Mucosa of rectum (tissue), 2 donors: ENCODE measurements at regions not wholly inside any gene's neighbourhood (a gene's known extent, or its start where the extent isn't known, plus 50 kb on each side); places are given as distances from the start of the nearest gene placed in this dataset.
"Not testable (repeated sequence)": the region's sequence is repeated elsewhere in the genome, so short reads cannot be mapped to it uniquely, and the experiment has no call there.

Experiments
- H3K27ac ChIP-seq, 2 donors: one replicate each; pipeline ENCODE4 v1.7.0; 2013; ENCODE audit warnings: inconsistent platforms in 2 of 2, low read depth in 2 of 2, low read length in 2 of 2
- H3K27me3 ChIP-seq, 2 donors: one replicate each; pipeline ENCODE4 v1.7.0; 2013; ENCODE audit warnings: low read length in 2 of 2; ENCODE audit not compliant: control insufficient read depth in 2 of 2, insufficient read depth in 2 of 2
- H3K36me3 ChIP-seq, 2 donors: one replicate each; pipeline ENCODE4 v1.7.0; 2013; ENCODE audit warnings: low read length in 2 of 2; ENCODE audit not compliant: control insufficient read depth in 2 of 2, insufficient read depth in 2 of 2
- H3K4me1 ChIP-seq, 2 donors: one replicate each; pipeline ENCODE4 v1.7.0; 2013; ENCODE audit warnings: low read length in 2 of 2, mild to moderate bottlenecking in 1 of 2; ENCODE audit not compliant: control insufficient read depth in 2 of 2, insufficient read depth in 2 of 2
- H3K4me3 ChIP-seq, 2 donors: one replicate each; pipeline ENCODE4 v1.7.0; 2013; ENCODE audit warnings: low read length in 2 of 2
- H3K9ac ChIP-seq, 2 donors: one replicate each; pipeline ENCODE4 v1.7.0; 2013; ENCODE audit warnings: low read length in 2 of 2, low read depth in 1 of 2, mild to moderate bottlenecking in 1 of 2
- H3K9me3 ChIP-seq, 2 donors: one replicate each; pipeline ENCODE4 v1.7.0; 2013; ENCODE audit warnings: low read length in 2 of 2; ENCODE audit not compliant: control insufficient read depth in 2 of 2
- donor health status: healthy.
- donor health status: Normal muscosa, but diverticular disease.

- H3K27ac ChIP-seq, result no peak overlapping the region
- H3K9me3 ChIP-seq, result no peaks in the 10 kb centered on the region
- no peaks in the 10 kb centered on the region for H3K27me3 ChIP-seq
- H3K4me3 ChIP-seq, result no peak overlapping the region
- H3K9ac ChIP-seq, result no peak overlapping the region
- H3K36me3 ChIP-seq, result no peaks in the 10 kb centered on the region
- peaks cover 0 to 4% of the 10 kb centered on the region in 2 donors for H3K4me1 ChIP-seq
Observed at GRCh38 chr7:81143856-81144255, 225.0 kb upstream of the SEMA3C start.

DNA sequence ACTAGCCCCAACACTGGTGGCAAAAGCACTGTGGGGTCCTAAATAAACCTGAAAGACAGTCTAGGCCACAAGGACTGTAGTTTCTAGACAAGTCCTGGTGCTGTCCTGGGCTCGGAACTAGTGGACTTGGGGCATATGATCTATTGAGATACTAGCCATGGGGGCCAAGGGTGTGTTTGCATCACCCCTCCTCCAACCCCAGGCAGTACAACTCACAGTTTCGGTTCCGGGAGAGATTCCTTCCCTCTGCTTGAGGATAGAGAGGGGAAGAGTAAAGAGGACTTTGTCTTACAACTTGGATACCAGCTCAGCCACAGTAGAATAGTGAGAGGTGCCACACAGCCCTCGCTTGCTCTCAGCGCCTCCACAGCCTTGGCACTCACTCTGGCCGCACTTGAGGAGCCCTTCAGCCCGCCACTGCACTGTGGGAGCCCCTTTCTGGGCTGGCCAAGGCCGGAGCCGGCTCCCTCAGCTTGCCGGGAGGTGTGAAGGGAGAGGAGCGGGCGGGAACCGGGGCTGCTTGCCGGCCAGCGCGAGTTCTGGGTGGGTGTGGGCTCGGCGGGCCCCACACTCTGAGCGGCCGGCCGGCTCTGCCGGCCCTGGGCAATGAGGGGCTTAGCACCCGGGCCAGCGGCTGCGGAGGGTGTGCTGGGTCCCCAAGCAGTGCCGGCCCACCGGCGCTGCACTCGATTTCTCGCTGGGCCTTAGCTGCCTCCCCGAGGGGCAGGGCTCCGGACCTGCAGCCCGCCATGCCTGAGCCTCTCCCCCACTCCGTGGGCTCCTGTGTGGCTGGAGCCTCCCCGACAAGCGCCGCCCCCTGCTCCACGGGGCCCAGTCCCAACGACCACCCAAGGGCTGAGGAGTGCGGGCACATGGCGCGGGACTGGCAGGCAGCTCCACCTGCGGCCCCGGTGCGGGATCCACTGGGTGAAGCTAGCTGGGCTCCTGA is 222.7 kb upstream of the SEMA3C start:
- not testable (repeated sequence) for H3K4me3 ChIP-seq, H3K4me1 ChIP-seq, H3K9me3 ChIP-seq, H3K27me3 ChIP-seq, H3K9ac ChIP-seq, H3K36me3 ChIP-seq
- H3K27ac ChIP-seq, result peak overlapping the region; percentile 29 to 31

GRCh38 chr7:81140775-81141174 is 221.9 kb upstream of the SEMA3C start:
- no peak overlapping the region for H3K4me3 ChIP-seq

DNA sequence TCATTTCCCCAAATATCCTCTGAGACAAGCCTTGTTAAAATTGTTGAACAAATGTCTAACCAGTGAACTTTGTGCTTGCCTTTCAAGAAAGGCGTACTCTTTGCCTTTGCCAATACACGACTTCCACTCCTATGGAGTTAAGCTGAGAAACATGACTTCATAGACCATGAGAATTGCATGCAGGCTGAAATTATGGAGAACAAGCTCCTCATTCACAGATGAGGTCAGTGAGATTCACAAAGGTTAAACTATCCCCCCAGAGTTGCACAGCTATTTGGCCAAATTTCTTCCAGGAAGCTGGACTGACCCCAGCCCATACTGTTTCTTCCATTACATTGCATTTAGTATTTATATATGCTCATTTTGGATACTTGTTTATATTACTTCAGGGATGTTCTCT is 221.4 kb upstream of the SEMA3C start:
- H3K27me3 ChIP-seq, result no peaks in the 10 kb centered on the region
- peaks cover 0 to 4% of the 10 kb centered on the region in 2 donors for H3K4me1 ChIP-seq
- H3K9me3 ChIP-seq, result no peaks in the 10 kb centered on the region

More at GRCh38 chr7:81140775-81141174, 221.9 kb upstream of the SEMA3C start:
- Histone ChIP-seq H3K36me3 (no peaks in the 10 kb centered on the region), H3K27ac (peak overlapping the region; percentile 29 to 31), H3K4me1 (peaks cover 0 to 4% of the 10 kb centered on the region in 2 donors), H3K27me3 (no peaks in the 10 kb centered on the region), H3K9me3 (no peaks in the 10 kb centered on the region), H3K9ac (no peak overlapping the region)

GRCh38 chr7:81138870-81139269 is 220.0 kb upstream of the SEMA3C start:
- Histone ChIP-seq H3K9me3 (no peaks in the 10 kb centered on the region), H3K4me3 (no peak overlapping the region), H3K27me3 (no peaks in the 10 kb centered on the region), H3K4me1 (peaks cover 0 to 4% of the 10 kb centered on the region in 2 donors), H3K36me3 (no peaks in the 10 kb centered on the region), H3K9ac (no peak overlapping the region), H3K27ac (no peak overlapping the region)

More for the DNA sequence above, 221.4 kb upstream of the SEMA3C start:
- Histone ChIP-seq H3K9ac (no peak overlapping the region), H3K27ac (no peak overlapping the region), H3K36me3 (no peaks in the 10 kb centered on the region), H3K4me3 (no peak overlapping the region)

DNA sequence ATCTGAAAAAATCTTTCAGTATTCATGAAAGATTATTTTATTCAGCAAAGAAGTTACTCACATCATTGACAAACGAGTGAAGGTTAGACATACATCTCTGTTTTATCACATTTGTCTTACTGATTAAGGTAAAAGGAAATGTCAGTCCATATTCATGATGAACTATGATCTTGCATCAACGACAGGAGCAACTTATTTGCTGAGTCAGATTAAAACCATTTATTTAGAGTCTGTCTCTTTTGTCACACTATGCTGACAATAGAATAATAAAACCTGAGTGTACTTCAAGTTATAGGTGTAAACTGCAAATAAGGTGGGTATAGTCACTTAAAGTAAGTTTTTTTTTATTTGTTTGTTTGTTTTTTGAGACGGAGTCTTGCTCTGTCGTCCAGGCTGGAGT is 216.5 kb upstream of the SEMA3C start:
- peaks cover 0 to under 1% of the 10 kb centered on the region in 2 donors for H3K4me1 ChIP-seq
- no peaks in the 10 kb centered on the region for H3K36me3 ChIP-seq
- no peaks in the 10 kb centered on the region for H3K27me3 ChIP-seq
- H3K4me3 ChIP-seq, result no peak overlapping the region
- no peaks in the 10 kb centered on the region for H3K9me3 ChIP-seq
- H3K27ac ChIP-seq, result no peak overlapping the region
- no peak overlapping the region for H3K9ac ChIP-seq

- no peaks in the 10 kb centered on the region for H3K36me3 ChIP-seq
- no peaks in the 10 kb centered on the region for H3K4me1 ChIP-seq
- no peak overlapping the region for H3K9ac ChIP-seq
- no peaks in the 10 kb centered on the region for H3K9me3 ChIP-seq
- H3K27ac ChIP-seq, result no peak overlapping the region
- no peak overlapping the region for H3K4me3 ChIP-seq
- no peaks in the 10 kb centered on the region for H3K27me3 ChIP-seq
Observed at GRCh38 chr7:81128011-81128410, 209.2 kb upstream of the SEMA3C start.

DNA sequence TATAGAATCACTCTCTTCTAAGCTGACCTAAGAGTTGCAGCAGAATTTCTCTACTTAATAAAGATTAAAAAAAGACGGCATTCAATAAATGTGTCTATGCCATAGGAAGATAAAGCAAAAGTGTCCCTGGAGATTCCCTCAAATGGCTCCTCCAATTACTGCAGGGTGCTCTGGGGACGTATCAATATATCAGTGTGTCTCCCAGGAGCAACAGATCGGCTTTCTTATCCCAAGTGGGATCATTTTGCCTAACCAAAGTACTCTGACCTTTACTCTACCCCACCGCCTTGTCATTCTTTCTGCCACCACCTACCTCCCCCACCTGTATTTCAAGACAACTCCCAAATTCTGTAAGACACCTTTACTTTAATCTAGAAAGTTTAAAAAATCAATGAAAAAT is 202.0 kb upstream of the SEMA3C start:
- Histone ChIP-seq H3K27ac (no peak overlapping the region), H3K36me3 (no peaks in the 10 kb centered on the region), H3K9ac (no peak overlapping the region), H3K27me3 (no peaks in the 10 kb centered on the region), H3K4me3 (no peak overlapping the region), H3K9me3 (no peaks in the 10 kb centered on the region), H3K4me1 (no peaks in the 10 kb centered on the region)

DNA sequence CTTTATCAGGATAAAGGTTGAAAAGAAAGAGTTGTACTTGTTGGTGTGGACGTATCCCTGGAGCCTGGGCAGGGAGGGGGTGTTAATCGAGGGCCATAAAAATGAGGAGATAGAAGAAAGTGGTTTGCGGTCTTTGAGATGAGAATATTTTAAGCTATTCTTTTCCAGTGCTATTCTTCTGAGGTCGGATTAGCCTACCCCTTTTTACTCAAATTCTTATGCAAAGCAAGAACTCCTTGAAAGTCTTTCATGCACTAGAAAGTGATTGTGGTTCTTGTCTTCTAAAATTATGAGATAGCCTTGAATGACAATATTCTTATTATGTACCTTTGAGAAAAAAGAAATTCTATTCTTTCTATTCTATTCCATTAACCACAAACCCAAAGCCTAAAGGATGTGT is 201.3 kb upstream of the SEMA3C start:
- H3K9ac ChIP-seq, result no peak overlapping the region
- H3K4me3 ChIP-seq, result no peak overlapping the region
- no peaks in the 10 kb centered on the region for H3K9me3 ChIP-seq
- no peak overlapping the region for H3K27ac ChIP-seq
- no peaks in the 10 kb centered on the region for H3K36me3 ChIP-seq
- no peaks in the 10 kb centered on the region for H3K4me1 ChIP-seq
- H3K27me3 ChIP-seq, result no peaks in the 10 kb centered on the region

GRCh38 chr7:81114633-81115032 is 195.8 kb upstream of the SEMA3C start:
- Histone ChIP-seq H3K36me3 (no peaks in the 10 kb centered on the region), H3K27me3 (no peaks in the 10 kb centered on the region), H3K27ac (no peak overlapping the region), H3K9ac (no peak overlapping the region), H3K4me3 (no peak overlapping the region), H3K4me1 (no peaks in the 10 kb centered on the region), H3K9me3 (no peaks in the 10 kb centered on the region)
